ENCODE measurements at regions not wholly inside any gene's neighbourhood (a gene's known extent, or its start where the extent isn't known, plus 50 kb on each side); places are given as distances from the start of the nearest gene placed in this dataset.
"Not testable (repeated sequence)": the region's sequence is repeated elsewhere in the genome, so short reads cannot be mapped to it uniquely, and the experiment has no call there.

DNA sequence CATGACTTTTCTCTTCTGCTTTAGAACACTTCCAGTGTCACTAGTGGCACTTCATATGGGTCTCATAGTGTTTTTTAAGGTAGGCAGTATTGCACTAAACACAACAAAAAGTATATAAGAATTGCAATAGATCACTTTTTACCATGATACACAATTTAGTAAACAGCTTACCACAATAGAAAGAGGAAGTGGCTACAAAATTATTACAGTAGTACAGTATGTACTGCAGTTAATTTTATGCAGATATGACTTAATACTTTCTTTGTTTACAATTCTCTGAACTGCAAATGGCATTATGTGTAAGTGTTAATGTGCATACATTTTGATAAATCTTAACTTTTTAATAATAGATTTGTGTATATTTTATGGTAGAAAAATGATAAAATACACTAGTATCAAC, 157.3 kb downstream of the RRAGB start:
- dilution Hi-C loops (cut with MboI; ENCODE audit: extremely low pct_ligation_motif_present, low sequenced_read_pairs) (no loop called here), intact Hi-C loops (cut with micrococcal nuclease) (no loop called here)
- no TSS peak for BruUV-seq (replicated peaks)
- no peak for FAIRE-seq
- H2AFZ ChIP-seq (ENCODE audit: low read depth, low read length) = no peak overlapping the region
- H3K27ac ChIP-seq (ENCODE audit: insufficient read depth, low read depth, low read length) = no peak overlapping the region
- H3K4me1 ChIP-seq (ENCODE audit: control insufficient read depth, extremely low read depth, insufficient read depth, low read length) = no peaks in the 10 kb centered on the region
- no peak for DNase-seq (ENCODE audit: low read depth, low spot score)
- H3K36me3 ChIP-seq (ENCODE audit: control insufficient read depth in 2 of 2, extremely low read depth in 1 of 2, insufficient read depth in 2 of 2, low read length in 2 of 2) = no peaks in the 10 kb centered on the region
- ChIA-PET POLR2A (no interaction called here), CTCF (no interaction called here)
- H3K9me1 ChIP-seq (replicated peaks; ENCODE audit: control insufficient read depth, extremely low read depth, insufficient read depth, low read length) = no peaks in the 10 kb centered on the region
- H3K4me3 ChIP-seq (replicated peaks in 1 of 3; ENCODE audit: insufficient read depth in 1 of 3, low read depth in 1 of 3, low read length in 3 of 3) = no peak overlapping the region
- no peak overlapping the region for H3K9ac ChIP-seq (replicated peaks; ENCODE audit: extremely low read depth, insufficient read depth, low read length)
- TF ChIP-seq, protein P1, sequence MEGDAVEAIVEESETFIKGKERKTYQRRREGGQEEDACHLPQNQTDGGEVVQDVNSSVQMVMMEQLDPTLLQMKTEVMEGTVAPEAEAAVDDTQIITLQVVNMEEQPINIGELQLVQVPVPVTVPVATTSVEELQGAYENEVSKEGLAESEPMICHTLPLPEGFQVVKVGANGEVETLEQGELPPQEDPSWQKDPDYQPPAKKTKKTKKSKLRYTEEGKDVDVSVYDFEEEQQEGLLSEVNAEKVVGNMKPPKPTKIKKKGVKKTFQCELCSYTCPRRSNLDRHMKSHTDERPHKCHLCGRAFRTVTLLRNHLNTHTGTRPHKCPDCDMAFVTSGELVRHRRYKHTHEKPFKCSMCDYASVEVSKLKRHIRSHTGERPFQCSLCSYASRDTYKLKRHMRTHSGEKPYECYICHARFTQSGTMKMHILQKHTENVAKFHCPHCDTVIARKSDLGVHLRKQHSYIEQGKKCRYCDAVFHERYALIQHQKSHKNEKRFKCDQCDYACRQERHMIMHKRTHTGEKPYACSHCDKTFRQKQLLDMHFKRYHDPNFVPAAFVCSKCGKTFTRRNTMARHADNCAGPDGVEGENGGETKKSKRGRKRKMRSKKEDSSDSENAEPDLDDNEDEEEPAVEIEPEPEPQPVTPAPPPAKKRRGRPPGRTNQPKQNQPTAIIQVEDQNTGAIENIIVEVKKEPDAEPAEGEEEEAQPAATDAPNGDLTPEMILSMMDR (IDR thresholded peaks at IDR 0.05; ENCODE audit: extremely low read depth in 1 of 2, insufficient read depth in 1 of 2, low read depth in 1 of 2, low read length in 2 of 2) = no peak
- TF ChIP-seq JUN (IDR thresholded peaks at IDR 0.05; ENCODE audit: borderline replicate concordance, insufficient read depth, insufficient read length, low read depth) (no peak), GATA2 (IDR thresholded peaks at IDR 0.05; ENCODE audit: insufficient read depth, insufficient read length, low read depth, low read length) (no peak), POLR2A (IDR thresholded peaks at IDR 0.05; ENCODE audit: low read depth, low read length) (no peak)
- TF ChIP-seq, protein P2, sequence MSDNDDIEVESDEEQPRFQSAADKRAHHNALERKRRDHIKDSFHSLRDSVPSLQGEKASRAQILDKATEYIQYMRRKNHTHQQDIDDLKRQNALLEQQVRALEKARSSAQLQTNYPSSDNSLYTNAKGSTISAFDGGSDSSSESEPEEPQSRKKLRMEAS (IDR thresholded peaks at IDR 0.05; ENCODE audit: insufficient read depth, insufficient read length) = no peak
- H3K9me3 ChIP-seq (replicated peaks; ENCODE audit: control insufficient read depth, insufficient read depth, low read length) = no peaks in the 10 kb centered on the region
- no peaks in the 10 kb centered on the region for H3K79me2 ChIP-seq (ENCODE audit: control insufficient read depth, insufficient read depth, low read length)
- H4K20me1 ChIP-seq (replicated peaks; ENCODE audit: control insufficient read depth, extremely low read depth, insufficient read depth, low read length) = no peaks in the 10 kb centered on the region
- H3K4me2 ChIP-seq (ENCODE audit: insufficient read depth, low read length) = no peak overlapping the region
- no peaks in the 10 kb centered on the region for H3K27me3 ChIP-seq (ENCODE audit: control insufficient read depth in 2 of 2, insufficient read depth in 2 of 2, low read length in 2 of 2)

DNA sequence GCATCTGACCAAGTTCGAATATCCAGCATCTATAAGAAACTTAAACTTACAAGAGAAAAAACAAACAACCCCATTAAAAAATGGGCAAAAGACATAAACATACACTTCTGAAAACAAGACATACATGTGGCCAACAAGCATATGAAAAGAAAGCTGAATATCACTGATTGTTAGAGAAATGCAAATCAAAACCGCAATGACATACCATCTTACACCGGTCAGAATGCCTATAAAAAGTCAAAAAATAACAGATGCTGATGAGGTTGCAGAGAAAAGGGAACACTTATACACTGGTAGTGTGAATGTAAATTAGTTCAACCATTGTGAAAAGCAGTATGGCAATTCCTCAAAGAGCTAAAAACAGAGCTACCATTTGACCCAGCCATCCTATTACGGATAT, 166.0 kb downstream of the RRAGB start:
- BruUV-seq (replicated peaks); H3K36me3 ChIP-seq (ENCODE audit: control insufficient read depth in 2 of 2, extremely low read depth in 1 of 2, insufficient read depth in 2 of 2, low read length in 2 of 2); H3K27ac ChIP-seq (ENCODE audit: insufficient read depth, low read depth, low read length); H3K4me2 ChIP-seq (ENCODE audit: insufficient read depth, low read length); H3K27me3 ChIP-seq (ENCODE audit: control insufficient read depth in 2 of 2, insufficient read depth in 2 of 2, low read length in 2 of 2); H3K4me1 ChIP-seq (ENCODE audit: control insufficient read depth, extremely low read depth, insufficient read depth, low read length); dilution Hi-C loops (cut with MboI; ENCODE audit: extremely low pct_ligation_motif_present, low sequenced_read_pairs); DNase-seq (ENCODE audit: low read depth, low spot score); H3K9me3 ChIP-seq (replicated peaks; ENCODE audit: control insufficient read depth, insufficient read depth, low read length); H3K4me3 ChIP-seq (replicated peaks in 1 of 3; ENCODE audit: insufficient read depth in 1 of 3, low read depth in 1 of 3, low read length in 3 of 3); CTCF ChIA-PET; FAIRE-seq; H3K9ac ChIP-seq (replicated peaks; ENCODE audit: extremely low read depth, insufficient read depth, low read length); H2AFZ ChIP-seq (ENCODE audit: low read depth, low read length); H3K9me1 ChIP-seq (replicated peaks; ENCODE audit: control insufficient read depth, extremely low read depth, insufficient read depth, low read length); intact Hi-C loops (cut with micrococcal nuclease); H4K20me1 ChIP-seq (replicated peaks; ENCODE audit: control insufficient read depth, extremely low read depth, insufficient read depth, low read length); H3K79me2 ChIP-seq (ENCODE audit: control insufficient read depth, insufficient read depth, low read length); POLR2A ChIA-PET: not testable (repeated sequence)
